ENCODE measurements at regions not wholly inside any gene's neighbourhood (a gene's known extent, or its start where the extent isn't known, plus 50 kb on each side); places are given as distances from the start of the nearest gene placed in this dataset.

GRCh38 chrX:111009256-111009655, 86.7 kb upstream of the PAK3 start:
- in situ Hi-C loops (cut with HindIII; ENCODE audit: low pct_unique_long_range_greater_than_20kb, low sequenced_read_pairs) (no loop called here), intact Hi-C loops (cut with micrococcal nuclease; ENCODE audit: unreplicated experiment) (no loop called here)
- CTCF ChIA-PET, result no interaction called here
- Histone ChIP-seq H3K27ac (ENCODE audit: low read length) (no peak overlapping the region), H3K9me3 (ENCODE audit: control insufficient read depth, insufficient read depth, low read depth, low read length) (no peaks in the 10 kb centered on the region), H3K36me3 (ENCODE audit: control insufficient read depth, insufficient read depth, low read length) (no peaks in the 10 kb centered on the region), H3K4me3 (ENCODE audit: low read depth in 2 of 2, low read length in 2 of 2) (no peak overlapping the region), H3K27me3 (ENCODE audit: control insufficient read depth, insufficient read depth, low read length) (no peaks in the 10 kb centered on the region), H3K4me1 (ENCODE audit: control insufficient read depth, insufficient read depth, low read length) (no peaks in the 10 kb centered on the region)
- ATAC-seq, result no peak
- no peak for DNase-seq (ENCODE audit: low read depth, low spot score)
- POLR2A ChIA-PET, result no interaction called here
- TF ChIP-seq SIN3A (IDR thresholded peaks at IDR 0.05; ENCODE audit: borderline replicate concordance, insufficient read depth, low read depth, low read length) (no peak), POLR2AphosphoS5 (IDR thresholded peaks at IDR 0.05; ENCODE audit: low read depth, low read length) (no peak)
- no TSS peak for BruUV-seq (replicated peaks)

GRCh38 chrX:111008126-111008525, 87.9 kb upstream of the PAK3 start:
- BruUV-seq (replicated peaks), result no TSS peak
- no peaks in the 10 kb centered on the region for H3K4me1 ChIP-seq (ENCODE audit: control insufficient read depth, insufficient read depth, low read length)
- no peaks in the 10 kb centered on the region for H3K36me3 ChIP-seq (ENCODE audit: control insufficient read depth, insufficient read depth, low read length)
- ATAC-seq (no peak), DNase-seq (ENCODE audit: low read depth, low spot score) (no peak)
- TF ChIP-seq SIN3A (IDR thresholded peaks at IDR 0.05; ENCODE audit: borderline replicate concordance, insufficient read depth, low read depth, low read length) (no peak), CTCF (IDR thresholded peaks at IDR 0.05) (no peak), TCF7L2 (IDR thresholded peaks at IDR 0.05; ENCODE audit: low read depth, low read length) (no peak), POLR2AphosphoS5 (IDR thresholded peaks at IDR 0.05; ENCODE audit: low read depth, low read length) (no peak), REST (IDR thresholded peaks at IDR 0.05; ENCODE audit: insufficient read depth in 1 of 2, low read depth in 2 of 2, low read length in 1 of 2) (no peak)
- H3K27me3 ChIP-seq (ENCODE audit: control insufficient read depth, insufficient read depth, low read length), result no peaks in the 10 kb centered on the region
- no peaks in the 10 kb centered on the region for H3K9me3 ChIP-seq (ENCODE audit: control insufficient read depth, insufficient read depth, low read depth, low read length)
- H3K4me3 ChIP-seq (ENCODE audit: low read depth in 2 of 2, low read length in 2 of 2), result no peak overlapping the region
- in situ Hi-C loops (cut with HindIII; ENCODE audit: low pct_unique_long_range_greater_than_20kb, low sequenced_read_pairs), result no loop called here
- ChIA-PET CTCF (no interaction called here), POLR2A (no interaction called here)
- no peak overlapping the region for H3K27ac ChIP-seq (ENCODE audit: low read length)
- intact Hi-C loops (cut with micrococcal nuclease; ENCODE audit: unreplicated experiment), result no loop called here

GRCh38 chrX:111007238-111007637, 88.8 kb upstream of the PAK3 start:
- no peaks in the 10 kb centered on the region for H3K4me1 ChIP-seq (ENCODE audit: control insufficient read depth, insufficient read depth, low read length)
- no peak for DNase-seq (ENCODE audit: low read depth, low spot score)
- ATAC-seq, result no peak
- no peaks in the 10 kb centered on the region for H3K36me3 ChIP-seq (ENCODE audit: control insufficient read depth, insufficient read depth, low read length)
- in situ Hi-C loops (cut with HindIII; ENCODE audit: low pct_unique_long_range_greater_than_20kb, low sequenced_read_pairs), result no loop called here
- no peaks in the 10 kb centered on the region for H3K9me3 ChIP-seq (ENCODE audit: control insufficient read depth, insufficient read depth, low read depth, low read length)
- ChIA-PET POLR2A (no interaction called here), CTCF (no interaction called here)
- BruUV-seq (replicated peaks), result no TSS peak
- no peak for TF ChIP-seq POLR2AphosphoS5 (IDR thresholded peaks at IDR 0.05; ENCODE audit: low read depth, low read length)
- TF ChIP-seq REST (IDR thresholded peaks at IDR 0.05; ENCODE audit: insufficient read depth in 1 of 2, low read depth in 2 of 2, low read length in 1 of 2), result no peak
- TF ChIP-seq SIN3A (IDR thresholded peaks at IDR 0.05; ENCODE audit: borderline replicate concordance, insufficient read depth, low read depth, low read length), result no peak
- no peak for TF ChIP-seq CTCF (IDR thresholded peaks at IDR 0.05)
- TF ChIP-seq TCF7L2 (IDR thresholded peaks at IDR 0.05; ENCODE audit: low read depth, low read length), result no peak
- intact Hi-C loops (cut with micrococcal nuclease; ENCODE audit: unreplicated experiment), result no loop called here
- H3K4me3 ChIP-seq (ENCODE audit: low read depth in 2 of 2, low read length in 2 of 2), result no peak overlapping the region
- H3K27me3 ChIP-seq (ENCODE audit: control insufficient read depth, insufficient read depth, low read length), result no peaks in the 10 kb centered on the region
- H3K27ac ChIP-seq (ENCODE audit: low read length), result no peak overlapping the region

Data from Panc1 (cell line).